Fibroblast of skin of abdomen (primary cell): ENCODE measurements at regions not wholly inside any gene's neighbourhood (a gene's known extent, or its start where the extent isn't known, plus 50 kb on each side); places are given as distances from the start of the nearest gene placed in this dataset.

Experiments
- DNase-seq: peaks from one replicate; pipeline ENCODE4 v3.0.0-alpha.2; 2013

DNA sequence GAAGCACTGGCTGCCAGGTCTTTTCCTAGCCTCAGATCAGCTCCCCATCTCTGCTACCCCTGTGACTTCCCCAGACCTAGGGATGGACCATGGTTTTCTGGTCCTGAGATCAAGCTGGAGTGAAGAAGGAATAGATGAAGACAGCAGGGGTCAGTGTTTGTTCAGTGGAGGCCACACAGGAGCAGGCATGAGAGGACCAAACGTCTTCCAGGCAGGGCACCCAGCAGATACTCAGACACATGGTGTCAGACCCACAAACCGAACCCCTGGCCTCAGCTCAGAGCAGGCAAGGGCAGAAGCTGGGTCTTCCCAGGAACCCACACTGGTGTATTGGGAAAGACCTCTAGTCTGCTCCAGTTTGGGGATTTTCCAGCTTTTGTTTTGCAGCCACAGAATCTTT is 189.7 kb downstream of the IRX5 start:
- peak; percentile 30 for DNase-seq

GRCh38 chr16:55120826-55121225 is 190.2 kb downstream of the IRX5 start:
- DNase-seq = no peak

DNA sequence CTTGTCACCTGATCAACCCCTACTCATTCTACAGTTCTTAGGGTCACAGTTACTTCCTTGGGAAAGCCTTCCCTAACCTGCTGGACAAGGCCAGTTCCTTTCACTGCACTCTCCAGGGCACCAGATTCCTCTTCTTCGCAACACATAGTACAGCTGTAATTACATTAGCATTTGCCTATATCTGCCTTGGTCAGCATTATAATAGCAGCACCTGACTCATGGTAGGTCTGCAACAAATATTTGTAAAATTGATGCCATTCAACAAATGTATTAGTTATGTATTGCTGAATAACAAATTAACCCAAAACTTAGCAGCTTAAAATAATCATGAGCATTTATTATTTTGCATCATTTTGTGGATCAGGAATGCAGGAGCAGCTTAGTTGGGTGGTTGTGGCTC is 193.0 kb downstream of the IRX5 start:
- no peak for DNase-seq

- DNase-seq = no peak
These were observed 195.2 kb downstream of the IRX5 start for GRCh38 chr16:55125818-55126385.

GRCh38 chr16:55126456-55126855 is 195.8 kb downstream of the IRX5 start:
- no peak for DNase-seq

- no peak for DNase-seq
These were observed 193.5 kb upstream of the IRX6 start for GRCh38 chr16:55130456-55130855.

- no peak for DNase-seq
These were observed 193.1 kb upstream of the IRX6 start for GRCh38 chr16:55130911-55131310.

DNA sequence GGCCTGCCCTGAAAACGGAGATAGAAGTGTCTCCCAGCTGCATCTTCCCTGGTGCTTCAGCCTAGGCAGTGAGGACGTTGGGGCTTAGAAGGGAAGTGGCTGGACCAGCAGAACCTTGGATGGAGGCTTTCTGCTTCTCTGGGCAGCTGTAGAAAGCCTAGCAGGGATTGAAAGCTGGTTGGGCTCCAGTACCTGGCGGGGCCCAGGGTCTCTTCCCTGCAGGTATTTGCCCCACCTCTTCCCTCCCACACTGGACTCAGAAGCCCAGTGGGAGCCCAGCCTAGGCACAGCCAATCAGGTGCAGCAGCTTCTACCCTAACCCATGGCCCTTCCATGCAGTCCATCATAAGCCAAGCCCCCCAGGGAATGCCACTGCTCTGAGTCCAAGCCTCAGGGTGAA is 190.3 kb upstream of the IRX6 start:
- no peak for DNase-seq

- peak; percentile 21 for DNase-seq
These were observed 187.4 kb upstream of the IRX6 start for GRCh38 chr16:55136356-55137150.

- no peak for DNase-seq
These were observed 185.7 kb upstream of the IRX6 start for GRCh38 chr16:55138298-55138697.

DNA sequence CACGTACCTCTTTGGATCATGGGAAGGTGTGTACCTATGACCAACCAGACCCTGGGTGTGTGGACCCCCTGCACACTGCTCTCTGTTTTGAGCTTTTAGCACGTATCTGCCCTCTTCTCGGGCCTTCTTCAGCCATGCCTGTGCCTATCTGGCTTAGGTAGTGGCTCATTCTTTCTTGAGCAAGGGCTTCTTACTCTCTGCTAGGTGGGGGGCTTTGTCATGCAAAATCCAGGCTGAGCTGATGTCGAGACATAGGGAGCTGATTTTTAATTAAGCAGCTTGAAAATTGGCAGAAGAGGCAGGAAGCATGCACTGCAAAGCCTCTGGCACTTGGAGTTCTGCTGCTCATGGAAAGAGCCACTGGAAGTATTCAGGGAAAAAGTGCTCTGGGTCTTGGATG is 181.6 kb upstream of the IRX6 start:
- DNase-seq = no peak

DNA sequence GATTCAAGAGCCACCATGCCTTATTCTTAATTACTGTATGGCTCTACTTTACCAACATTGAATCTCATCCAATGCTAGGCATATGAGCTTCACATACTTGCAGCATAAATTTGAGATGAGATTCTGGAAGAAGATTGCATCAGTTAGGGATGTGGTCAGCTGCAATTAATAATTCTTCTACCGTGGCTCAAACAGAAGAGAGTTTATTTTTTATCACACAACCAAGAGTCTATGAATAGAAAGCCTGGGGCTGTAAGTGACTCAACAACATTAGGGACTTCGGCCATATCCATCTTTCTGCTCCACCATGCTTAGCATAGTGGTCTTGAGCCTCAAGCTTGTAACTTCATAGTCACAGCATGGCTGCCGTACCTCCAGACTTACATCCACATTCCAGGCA is 179.4 kb upstream of the IRX6 start:
- peak; percentile 56 for DNase-seq

DNA sequence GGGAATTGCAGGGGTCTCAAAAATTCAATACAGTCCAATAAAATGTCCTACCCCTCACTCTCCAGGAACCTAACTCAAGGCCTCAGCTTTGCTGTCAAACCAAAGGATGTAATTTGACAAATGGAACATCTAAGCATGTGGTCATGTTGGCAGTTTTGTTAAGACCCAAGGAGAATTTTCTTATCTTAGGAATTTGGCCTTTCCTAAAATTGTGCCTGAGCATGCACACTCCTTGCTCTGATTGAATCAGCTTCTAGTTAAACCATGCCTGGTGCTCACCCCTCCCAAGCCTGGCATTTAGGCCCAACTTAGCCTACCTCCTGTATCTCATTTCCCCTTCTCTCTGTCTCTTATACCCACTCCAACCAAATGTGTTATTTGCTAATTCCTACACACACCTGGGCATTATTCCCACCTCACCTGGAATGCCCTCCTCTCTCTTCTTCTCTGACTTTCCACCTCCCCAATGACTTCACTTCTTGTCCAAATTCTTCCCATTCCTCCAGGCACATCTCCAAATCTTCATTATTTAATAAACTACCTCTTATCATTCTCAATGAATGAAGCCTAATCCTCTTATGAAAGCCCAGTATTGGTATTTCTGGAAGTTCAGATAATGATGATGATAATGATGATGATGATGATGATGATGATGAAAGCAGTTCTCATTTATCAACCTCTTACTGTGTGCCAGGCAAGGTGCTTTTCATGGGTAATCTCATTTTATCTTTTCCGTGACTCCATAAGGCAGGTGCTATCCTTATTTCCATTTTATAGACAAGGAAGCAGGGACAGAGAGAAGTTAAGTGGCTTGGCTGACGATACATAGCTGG is 178.0 kb upstream of the IRX6 start:
- DNase-seq = no peak

- DNase-seq = peak; percentile 97
These were observed 177.0 kb upstream of the IRX6 start for GRCh38 chr16:55146966-55147365.

DNA sequence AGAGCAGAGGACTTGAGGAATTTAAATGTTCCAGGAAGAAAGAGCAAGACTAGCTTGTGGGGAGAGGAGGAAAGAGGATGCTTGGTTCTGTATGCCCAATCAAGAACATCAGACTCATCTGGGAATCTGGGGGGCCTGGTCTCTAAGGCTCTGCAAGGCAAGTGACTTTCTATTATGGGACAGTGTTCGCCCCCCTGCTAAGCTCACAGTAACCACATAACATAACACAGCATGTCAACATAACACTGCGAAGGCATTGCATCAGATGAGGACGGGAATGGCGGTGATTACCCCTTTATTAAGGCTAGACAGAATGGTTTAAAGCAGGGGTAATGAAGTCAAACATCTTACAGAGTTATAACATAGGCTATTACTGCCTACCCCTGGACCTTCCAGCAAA is 176.6 kb upstream of the IRX6 start:
- DNase-seq = no peak

- DNase-seq = peak; percentile 28
These were observed 174.4 kb upstream of the IRX6 start for GRCh38 chr16:55149622-55150021.

DNA sequence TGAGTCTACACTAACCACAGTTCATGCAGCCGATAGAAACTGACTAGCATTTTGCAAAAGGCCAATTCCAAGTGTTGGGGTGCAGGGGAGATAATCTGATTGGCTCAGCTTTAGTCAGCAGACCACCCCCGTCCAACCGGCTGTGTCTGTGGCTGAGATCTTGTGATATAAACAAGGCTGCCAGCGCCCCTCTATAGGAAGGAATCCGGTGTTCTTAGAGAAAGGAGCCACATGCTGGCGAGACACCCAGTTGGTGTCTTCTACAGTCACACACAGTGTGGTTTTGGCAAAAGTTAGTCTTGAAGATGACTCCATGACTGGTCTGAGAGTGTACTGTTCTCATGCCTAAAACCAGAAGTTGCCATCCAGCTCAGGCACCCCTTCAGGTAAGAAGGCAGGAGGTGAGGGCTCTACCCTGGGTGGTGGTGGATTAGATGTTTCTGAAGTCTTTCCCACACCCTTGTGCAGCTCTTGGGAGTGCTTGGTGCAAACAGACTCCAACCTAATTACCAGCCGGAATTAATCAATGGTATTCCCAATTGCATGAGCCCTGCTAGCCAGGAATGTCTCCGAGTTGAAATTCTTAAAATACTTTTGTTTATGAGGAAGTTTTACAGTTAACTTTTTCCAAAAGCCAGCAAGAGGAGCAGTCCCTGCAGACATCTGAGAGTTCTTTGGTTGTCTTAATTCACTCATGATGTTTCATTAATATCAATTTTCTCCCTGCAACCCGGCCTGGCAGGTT is 172.3 kb upstream of the IRX6 start:
- DNase-seq = peak; percentile 66

- peak; percentile 42 for DNase-seq
These were observed 171.1 kb upstream of the IRX6 start for GRCh38 chr16:55152875-55153390.

GRCh38 chr16:55154262-55154661 is 169.7 kb upstream of the IRX6 start:
- no peak for DNase-seq

DNA sequence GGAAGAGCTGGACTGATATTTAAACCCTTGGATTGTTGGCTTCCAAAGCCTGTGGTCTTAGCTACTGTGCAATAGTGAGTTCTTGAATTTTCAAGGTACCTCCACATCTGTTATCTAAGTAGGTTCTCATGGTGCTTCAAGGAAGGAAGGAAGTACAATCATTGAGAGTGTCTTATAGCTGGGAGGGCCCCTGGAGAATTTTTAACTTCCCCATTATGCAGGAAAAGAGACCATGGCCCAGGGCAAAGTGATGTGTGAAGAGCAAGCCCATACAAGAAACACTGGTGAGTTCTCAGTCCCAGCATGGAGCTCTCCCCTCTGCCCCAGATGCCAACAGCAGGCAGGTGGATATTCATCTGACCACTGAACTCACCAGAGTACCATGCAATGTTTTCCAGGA is 169.0 kb upstream of the IRX6 start:
- DNase-seq = no peak

- DNase-seq = no peak
These were observed 168.2 kb upstream of the IRX6 start for GRCh38 chr16:55155815-55156214.

- DNase-seq = no peak
These were observed 154.2 kb upstream of the IRX6 start for GRCh38 chr16:55169780-55170179.

DNA sequence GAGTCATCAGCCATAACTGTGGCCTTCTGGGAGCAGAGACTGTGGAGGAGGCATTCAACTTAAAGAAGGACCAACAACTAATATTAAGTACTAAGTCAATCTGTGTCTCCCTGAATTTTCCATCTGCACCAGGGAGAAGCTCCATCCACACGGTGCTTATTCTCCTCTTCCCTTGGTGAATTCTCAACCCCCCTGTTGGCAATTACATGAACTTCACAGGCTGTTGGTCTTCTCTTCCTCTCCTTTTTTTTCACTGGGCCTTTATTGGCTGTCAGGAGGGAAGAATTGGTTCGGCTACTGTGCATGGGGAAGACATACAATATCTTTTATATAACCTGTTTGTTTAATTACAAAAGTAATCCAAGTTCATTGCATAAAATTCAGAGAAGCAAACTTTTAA is 152.8 kb upstream of the IRX6 start:
- DNase-seq = no peak
